A673 (cell line): ENCODE measurements at regions not wholly inside any gene's neighbourhood (a gene's known extent, or its start where the extent isn't known, plus 50 kb on each side); places are given as distances from the start of the nearest gene placed in this dataset.

Source experiments
- EZH2 ChIP-seq: fragments of 200-600 bp; sonication (generic); IDR thresholded peaks from 2 replicates; pipeline ENCODE4 v1.6.1; 2017; ENCODE audit warnings: borderline replicate concordance, low read depth, mild to moderate bottlenecking, mixed read lengths, antibody characterized with exemption, low read length; ENCODE audit not compliant: poor library complexity, severe bottlenecking
- TF ChIP-seq, protein P1 (sequence below): fragments of 300-800, 200-600 bp; sonication (generic); conservative IDR thresholded peaks from 2 replicates; pipeline ENCODE4 v1.5.1; 2017; ENCODE audit warnings: low read depth, mild to moderate bottlenecking, antibody characterized with exemption, low read length, moderate library complexity, mixed read lengths

DNA sequence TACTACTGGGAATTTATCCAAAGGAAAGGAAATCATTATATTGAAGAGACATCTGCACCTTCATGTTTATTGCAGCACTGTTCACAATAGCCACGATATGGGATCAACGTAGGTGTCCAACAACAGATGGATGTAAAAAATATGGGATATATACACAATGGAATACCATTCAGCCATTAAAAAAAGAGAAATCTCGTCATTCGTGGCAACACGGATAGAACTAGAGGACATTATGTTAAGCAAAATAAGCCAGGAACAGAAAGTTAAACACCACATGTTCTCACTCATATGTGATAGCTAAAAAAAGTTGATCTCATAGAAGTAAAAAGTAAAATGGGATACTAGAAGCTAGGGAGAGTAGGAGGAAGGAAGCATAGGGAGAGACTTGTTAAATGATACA is 82.9 kb upstream of the CLMN start:
- TF ChIP-seq, protein P1, sequence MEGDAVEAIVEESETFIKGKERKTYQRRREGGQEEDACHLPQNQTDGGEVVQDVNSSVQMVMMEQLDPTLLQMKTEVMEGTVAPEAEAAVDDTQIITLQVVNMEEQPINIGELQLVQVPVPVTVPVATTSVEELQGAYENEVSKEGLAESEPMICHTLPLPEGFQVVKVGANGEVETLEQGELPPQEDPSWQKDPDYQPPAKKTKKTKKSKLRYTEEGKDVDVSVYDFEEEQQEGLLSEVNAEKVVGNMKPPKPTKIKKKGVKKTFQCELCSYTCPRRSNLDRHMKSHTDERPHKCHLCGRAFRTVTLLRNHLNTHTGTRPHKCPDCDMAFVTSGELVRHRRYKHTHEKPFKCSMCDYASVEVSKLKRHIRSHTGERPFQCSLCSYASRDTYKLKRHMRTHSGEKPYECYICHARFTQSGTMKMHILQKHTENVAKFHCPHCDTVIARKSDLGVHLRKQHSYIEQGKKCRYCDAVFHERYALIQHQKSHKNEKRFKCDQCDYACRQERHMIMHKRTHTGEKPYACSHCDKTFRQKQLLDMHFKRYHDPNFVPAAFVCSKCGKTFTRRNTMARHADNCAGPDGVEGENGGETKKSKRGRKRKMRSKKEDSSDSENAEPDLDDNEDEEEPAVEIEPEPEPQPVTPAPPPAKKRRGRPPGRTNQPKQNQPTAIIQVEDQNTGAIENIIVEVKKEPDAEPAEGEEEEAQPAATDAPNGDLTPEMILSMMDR, result no peak
- no peak for TF ChIP-seq EZH2
